IMR-90 (cell line): ENCODE measurements at regions not wholly inside any gene's neighbourhood (a gene's known extent, or its start where the extent isn't known, plus 50 kb on each side); places are given as distances from the start of the nearest gene placed in this dataset.

ENCODE experiments used
- ATAC-seq: fragments of 200-7000 bp; cut with Tn5 transposase; 2 replicates; pipeline ENCODE4 v1.9.1; 2020; ENCODE audit warnings: low read depth, mild to moderate bottlenecking, moderate library complexity
- BruUV-seq: library from RNA; stranded (reverse); fragments of 400-500 nt; replicated peaks from 2 replicates; lab custom pipeline; 2021; lab: Mats Ljungman, UMichigan
- CTCF ChIA-PET: fragments of 300-600 bp; formaldehyde crosslinking; extraction: SDS; loops from one replicate; lab custom pipeline; 2021; ENCODE audit warnings: antibody characterized with exemption; lab: Yijun Ruan, JAX
- POLR2A ChIA-PET: fragments of 300-600 bp; sonication (Branson Sonifier 250); formaldehyde crosslinking; loops from one replicate; lab custom pipeline; 2022; ENCODE audit warnings: antibody characterized with exemption; ENCODE audit not compliant: unreplicated experiment; lab: Charles Lee
- DNase-seq: peaks from one replicate; pipeline ENCODE4 v3.0.0; 2013
- H2AFZ ChIP-seq: replicated peaks from 2 replicates; pipeline ENCODE3; 2013; ENCODE audit warnings: low read length, mild to moderate bottlenecking; ENCODE audit not compliant: poor library complexity
- H2AK5ac ChIP-seq: 2 replicates; pipeline ENCODE4 v1.6.1; 2013; ENCODE audit warnings: low read depth, low read length, inconsistent platforms
- H2AK9ac ChIP-seq: replicated peaks from 2 replicates; pipeline ENCODE3; 2013; ENCODE audit warnings: mild to moderate bottlenecking, low read depth, low read length, moderate library complexity; ENCODE audit not compliant: poor library complexity
- H2BK120ac ChIP-seq: 2 replicates; pipeline ENCODE4 v1.6.1; 2013; ENCODE audit warnings: low read depth, low read length, inconsistent platforms
- H2BK15ac ChIP-seq: 3 replicates; pipeline ENCODE4 v1.6.1; 2013; ENCODE audit warnings: low read depth, low read length, inconsistent platforms
- H2BK20ac ChIP-seq: 2 replicates; pipeline ENCODE4 v1.6.1; 2013; ENCODE audit warnings: low read depth, mild to moderate bottlenecking, inconsistent platforms, low read length, moderate library complexity
- H2BK5ac ChIP-seq: 2 replicates; pipeline ENCODE4 v1.6.1; 2013; ENCODE audit warnings: mild to moderate bottlenecking, low read depth, low read length, inconsistent platforms; ENCODE audit not compliant: poor library complexity, severe bottlenecking
- H3K14ac ChIP-seq: replicated peaks from 2 replicates; pipeline ENCODE4 v1.6.1; 2013; ENCODE audit warnings: low read depth, low read length, inconsistent platforms
- H3K18ac ChIP-seq: 2 replicates; pipeline ENCODE4 v1.6.1; 2013; ENCODE audit warnings: low read depth, low read length, control low read depth
- H3K23ac ChIP-seq: 2 replicates; pipeline ENCODE4 v1.6.1; 2013; ENCODE audit warnings: low read depth, low read length, inconsistent platforms
- H3K27ac ChIP-seq: 2 replicates; pipeline ENCODE4 v1.5.1; 2013; ENCODE audit warnings: mild to moderate bottlenecking, control low read depth, low read length; ENCODE audit not compliant: insufficient read depth
- H3K27me3 ChIP-seq: 2 replicates; pipeline ENCODE4 v1.6.1; 2013; ENCODE audit warnings: low read length; ENCODE audit not compliant: control insufficient read depth, insufficient read depth
- H3K36me3 ChIP-seq: 2 replicates; pipeline ENCODE4 v1.6.1; 2013; ENCODE audit warnings: low read length, mixed read lengths; ENCODE audit not compliant: control insufficient read depth, insufficient read depth
- H3K4ac ChIP-seq: 2 replicates; pipeline ENCODE4 v1.6.1; 2013; ENCODE audit warnings: low read depth, low read length, inconsistent platforms
- H3K4me1 ChIP-seq: 2 replicates; pipeline ENCODE4 v1.6.1; 2013; ENCODE audit warnings: low read length, mixed read lengths; ENCODE audit not compliant: control insufficient read depth, insufficient read depth
- H3K4me2 ChIP-seq: 2 replicates; pipeline ENCODE4 v1.6.1; 2013; ENCODE audit warnings: low read depth, mild to moderate bottlenecking, control low read depth, low read length, moderate library complexity
- H3K4me3 ChIP-seq: 2 replicates; pipeline ENCODE4 v1.5.1; 2013; ENCODE audit warnings: low read depth, mild to moderate bottlenecking, control low read depth, low read length, moderate library complexity; ENCODE audit not compliant: insufficient read depth
- H3K56ac ChIP-seq: 2 replicates; pipeline ENCODE4 v1.6.1; 2013; ENCODE audit warnings: low read length, inconsistent platforms; ENCODE audit not compliant: insufficient read depth; ENCODE audit errors: extremely low read depth
- H3K79me1 ChIP-seq, 2 experiments: 2 replicates each; pipeline ENCODE4 v1.6.1; 2013; ENCODE audit warnings: low read length in 2 of 2, inconsistent platforms in 1 of 2, low read depth in 1 of 2
- H3K9ac ChIP-seq: 2 replicates; pipeline ENCODE4 v1.6.1; 2013; ENCODE audit warnings: low read depth, low read length, control low read depth
- H3K9me1 ChIP-seq: 2 replicates; pipeline ENCODE4 v1.6.1; 2013; ENCODE audit warnings: low read length, inconsistent platforms; ENCODE audit not compliant: insufficient read depth
- H3K9me3 ChIP-seq: 2 replicates; pipeline ENCODE4 v1.6.1; 2013; ENCODE audit warnings: low read length; ENCODE audit not compliant: control insufficient read depth, insufficient read depth
- H4K20me1 ChIP-seq: 2 replicates; pipeline ENCODE4 v1.6.1; 2013; ENCODE audit warnings: low read length, inconsistent platforms; ENCODE audit not compliant: insufficient read depth
- H4K5ac ChIP-seq: 2 replicates; pipeline ENCODE4 v1.6.1; 2013; ENCODE audit warnings: mild to moderate bottlenecking, low read depth, low read length, control low read depth
- H4K8ac ChIP-seq, 2 experiments: 2 replicates each; pipeline ENCODE4 v1.6.1; 2013; ENCODE audit warnings: low read depth in 2 of 2, low read length in 2 of 2, control low read depth in 1 of 2, inconsistent platforms in 1 of 2
- H4K91ac ChIP-seq: 2 replicates; pipeline ENCODE4 v1.6.1; 2013; ENCODE audit warnings: low read depth, low read length, inconsistent platforms; ENCODE audit not compliant: insufficient read depth
- FOS ChIP-seq: fragments of 150-350 bp; IDR thresholded peaks from 2 replicates; pipeline ENCODE4 v1.6.1; 2016; ENCODE audit warnings: low read depth, low read length
- MAFK ChIP-seq: IDR thresholded peaks from 2 replicates; pipeline ENCODE4 v1.6.1; 2012; ENCODE audit warnings: low read depth, low read length, improper control_type of control experiment
- SMC3 ChIP-seq: fragments of 150-350 bp; IDR thresholded peaks from 2 replicates; pipeline ENCODE4 v1.6.1; 2016; ENCODE audit warnings: low read depth, mild to moderate bottlenecking, antibody characterized with exemption, low read length, moderate library complexity
- WGBS, 2 experiments: methylation state at CpG; one replicate each; pipeline versions ENCODE4 v1.1.5 to v1.1.7; 2013; ENCODE audit warnings: missing lambda C conversion rate in 2 of 2; ENCODE audit not compliant: insufficient read length in 1 of 2; ENCODE audit errors: extremely low coverage in 2 of 2; 5-methylcytosine and 5-hydroxymethylcytosine counted together
- dilution Hi-C: fragments of 300-500 bp; cut with HindIII; formaldehyde crosslinking; loops from one replicate; pipeline ENCODE4 v1.14.3; 2018; ENCODE audit warnings: low sequenced_read_pairs; ENCODE audit not compliant: unreplicated experiment
- in situ Hi-C: fragments of 300-500 bp; cut with MboI; formaldehyde crosslinking; loops from 3 replicates; pipeline ENCODE4 v1.14.3; 2019; ENCODE audit warnings: low sequenced_read_pairs, inconsistent platforms, mixed read lengths
- intact Hi-C: fragments of 100-400 bp; cut with micrococcal nuclease; formaldehyde crosslinking; loops from 2 replicates; pipeline ENCODE4 v1.10.0; 2022
- TF ChIP-seq, protein P1 (sequence below): fragments of 150-350 bp; IDR thresholded peaks from 2 replicates; pipeline ENCODE4 v1.6.1; 2016; ENCODE audit warnings: low read depth, mild to moderate bottlenecking, low read length, moderate library complexity, borderline replicate concordance

DNA sequence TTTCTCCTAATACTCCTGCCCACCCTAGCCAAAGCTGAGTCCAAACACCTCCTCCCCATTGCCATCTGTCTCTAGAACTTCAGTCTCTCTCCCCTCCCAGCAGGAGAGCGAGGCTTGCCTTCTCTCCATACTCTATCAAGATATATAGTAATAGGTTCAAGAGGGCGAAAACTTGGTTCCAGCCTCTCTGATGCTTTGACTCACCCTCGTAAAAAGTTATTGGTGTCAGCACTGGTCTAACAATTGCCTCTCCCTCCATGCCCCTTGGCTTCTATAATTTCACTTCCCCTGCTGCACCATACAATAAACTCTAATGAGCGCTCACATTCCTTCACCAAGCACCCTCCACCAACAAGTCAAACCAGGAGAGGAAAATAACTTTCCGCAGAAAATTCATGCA lies 797.3 kb downstream of the BCL11A start:
- no peak overlapping the region for H3K9ac ChIP-seq
- H3K18ac ChIP-seq: no peak overlapping the region
- TF ChIP-seq MAFK (no peak), SMC3 (no peak), FOS (no peak)
- TF ChIP-seq, protein P1, sequence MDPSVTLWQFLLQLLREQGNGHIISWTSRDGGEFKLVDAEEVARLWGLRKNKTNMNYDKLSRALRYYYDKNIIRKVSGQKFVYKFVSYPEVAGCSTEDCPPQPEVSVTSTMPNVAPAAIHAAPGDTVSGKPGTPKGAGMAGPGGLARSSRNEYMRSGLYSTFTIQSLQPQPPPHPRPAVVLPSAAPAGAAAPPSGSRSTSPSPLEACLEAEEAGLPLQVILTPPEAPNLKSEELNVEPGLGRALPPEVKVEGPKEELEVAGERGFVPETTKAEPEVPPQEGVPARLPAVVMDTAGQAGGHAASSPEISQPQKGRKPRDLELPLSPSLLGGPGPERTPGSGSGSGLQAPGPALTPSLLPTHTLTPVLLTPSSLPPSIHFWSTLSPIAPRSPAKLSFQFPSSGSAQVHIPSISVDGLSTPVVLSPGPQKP: no peak
- H3K36me3 ChIP-seq: no peaks in the 10 kb centered on the region
- POLR2A ChIA-PET: no interaction called here
- no peaks in the 10 kb centered on the region for H4K20me1 ChIP-seq
- dilution Hi-C loops: no loop called here
- peaks cover 2% of the 10 kb centered on the region; the same call in 1 of the 2 replicates for H3K9me3 ChIP-seq
- in situ Hi-C loops: no loop called here
- H2AK9ac ChIP-seq: no peak overlapping the region
- intact Hi-C loops: no loop called here
- BruUV-seq: no TSS peak
- no peak overlapping the region for H3K4me2 ChIP-seq
- H2BK5ac ChIP-seq: no peak overlapping the region
- H2BK20ac ChIP-seq: no peak overlapping the region
- no peaks in the 10 kb centered on the region for H3K4me1 ChIP-seq
- no peak for DNase-seq
- no peaks in the 10 kb centered on the region for H3K27me3 ChIP-seq
- no peak overlapping the region for H4K8ac ChIP-seq
- H3K14ac ChIP-seq: no peak overlapping the region
- no peak overlapping the region for H3K4ac ChIP-seq
- no peak overlapping the region for H2AK5ac ChIP-seq
- no peaks in the 10 kb centered on the region for H3K9me1 ChIP-seq
- no peak overlapping the region for H3K23ac ChIP-seq
- H4K5ac ChIP-seq: no peak overlapping the region
- no peak overlapping the region for H3K56ac ChIP-seq
- no peak overlapping the region for H3K4me3 ChIP-seq
- H2BK15ac ChIP-seq: no peak overlapping the region
- no peak overlapping the region for H2BK120ac ChIP-seq
- H2AFZ ChIP-seq: no peak overlapping the region
- CTCF ChIA-PET: no interaction called here
- H3K27ac ChIP-seq: no peak overlapping the region
- no peak overlapping the region for H4K91ac ChIP-seq
- no peaks in the 10 kb centered on the region for H3K79me1 ChIP-seq
- ATAC-seq: no peak
- no CpG with 5 or more reads among the region's 5 CpGs for WGBS, 2 experiments
